GM12865 (cell line): ENCODE measurements at regions not wholly inside any gene's neighbourhood (a gene's known extent, or its start where the extent isn't known, plus 50 kb on each side); places are given as distances from the start of the nearest gene placed in this dataset.
A peak's percentile ranks its signal among the peaks of the same experiment; 100 is the strongest.

Experiments used
- DNase-seq: peaks from one replicate; pipeline ENCODE4 v3.0.0; 2010; ENCODE audit warnings: low read depth
- H3K4me3 ChIP-seq: 2 replicates; pipeline ENCODE4 v1.5.1; 2011; ENCODE audit warnings: mild to moderate bottlenecking, low read depth, low read length, control low read depth
- CTCF ChIP-seq: IDR thresholded peaks from 2 replicates; pipeline ENCODE4 v1.5.1; 2011; ENCODE audit warnings: low read length, control low read depth, low read depth, inconsistent platforms; ENCODE audit not compliant: insufficient read depth; ENCODE audit errors: missing control alignments

DNA sequence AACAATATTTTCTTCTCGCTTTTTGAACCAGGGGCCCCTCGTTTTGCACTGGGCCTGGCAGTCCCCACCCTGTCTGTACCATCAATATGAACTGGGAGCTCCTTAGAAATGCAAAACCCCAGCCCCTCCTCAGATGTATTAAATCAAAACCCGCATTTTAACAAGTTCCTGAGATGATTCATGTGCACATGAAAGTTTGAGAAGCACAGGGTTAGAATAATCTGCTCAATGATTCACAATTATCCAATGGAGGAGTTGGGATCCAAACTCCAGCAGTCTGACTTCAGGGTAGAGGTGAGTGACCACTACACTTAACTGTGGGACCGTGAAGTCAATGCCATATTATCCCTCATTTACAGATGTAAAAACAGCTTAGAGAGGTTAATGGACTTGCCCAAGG, 256.4 kb downstream of the IGSF11 start:
- no peak for TF ChIP-seq CTCF
- no peak overlapping the region for H3K4me3 ChIP-seq
- no peak for DNase-seq

GRCh38 chr3:118781232-118781631, 253.4 kb downstream of the IGSF11 start:
- no peak for DNase-seq

DNA sequence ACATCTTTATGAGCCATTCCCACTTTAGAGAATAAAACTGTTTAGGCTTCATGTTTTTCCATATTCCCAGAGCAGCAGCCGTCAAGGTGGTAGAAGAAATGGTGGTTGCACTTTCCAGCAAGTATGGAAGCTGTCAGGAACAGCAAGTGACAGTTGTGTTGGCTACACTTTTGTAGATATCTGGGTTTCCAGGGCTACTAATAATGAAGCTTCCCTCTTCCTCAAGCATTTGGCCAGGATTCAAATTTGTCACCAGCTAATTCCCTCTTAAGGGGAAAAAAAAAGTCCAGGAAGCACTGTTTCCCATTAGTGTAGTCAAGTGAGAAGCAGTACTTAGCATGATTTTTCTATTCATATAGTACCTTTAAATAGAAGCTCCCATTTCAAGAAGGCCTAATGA, 252.8 kb downstream of the IGSF11 start:
- no peak overlapping the region for H3K4me3 ChIP-seq
- no peak for TF ChIP-seq CTCF
- no peak for DNase-seq

More at GRCh38 chr3:118781232-118781631, 253.4 kb downstream of the IGSF11 start:
- no peak overlapping the region for H3K4me3 ChIP-seq
- no peak for TF ChIP-seq CTCF

- no peak for TF ChIP-seq CTCF
- DNase-seq: peak; percentile 86
- no peak overlapping the region for H3K4me3 ChIP-seq
Observed at GRCh38 chr3:118782755-118783202, 251.9 kb downstream of the IGSF11 start.

GRCh38 chr3:118785415-118785814, 249.2 kb downstream of the IGSF11 start:
- no peak for DNase-seq
- no peak for TF ChIP-seq CTCF
- H3K4me3 ChIP-seq: no peak overlapping the region

- no peak for DNase-seq
- TF ChIP-seq CTCF: no peak
- no peak overlapping the region for H3K4me3 ChIP-seq
Observed at GRCh38 chr3:118791246-118791645, 243.4 kb downstream of the IGSF11 start.

- H3K4me3 ChIP-seq: no peak overlapping the region
- DNase-seq: peak; percentile 24
- TF ChIP-seq CTCF: no peak
Observed at GRCh38 chr3:118792191-118792590, 242.5 kb downstream of the IGSF11 start.
